GM12878 (cell line): ENCODE measurements at regions not wholly inside any gene's neighbourhood (a gene's known extent, or its start where the extent isn't known, plus 50 kb on each side); places are given as distances from the start of the nearest gene placed in this dataset.

Source experiments
- ATAC-seq: fragments of 200-7000 bp; cut with Tn5 transposase; 3 replicates; pipeline ENCODE4 v1.9.1; 2020; ENCODE audit warnings: mild to moderate bottlenecking, moderate library complexity
- BruUV-seq: library from RNA; stranded (reverse); fragments of 400-500 nt; replicated peaks from 2 replicates; lab custom pipeline; 2021; lab: Mats Ljungman, UMichigan
- CTCF ChIA-PET: fragments of 300-600 bp; sonication (Branson Sonifier 250); formaldehyde crosslinking; extraction: SDS; loops from one replicate; lab custom pipeline; 2021; ENCODE audit warnings: inconsistent platforms; lab: Yijun Ruan, JAX
- POLR2A ChIA-PET: fragments of 350-600 bp; formaldehyde crosslinking; extraction: SDS; loops from one replicate; lab custom pipeline; 2021; ENCODE audit warnings: inconsistent platforms; lab: Charles Lee
- RAD21 ChIA-PET: fragments of 300-600 bp; sonication (Branson Sonifier 250); formaldehyde crosslinking; loops from one replicate; lab custom pipeline; 2023; ENCODE audit warnings: antibody characterized with exemption; ENCODE audit not compliant: unreplicated experiment; lab: Charles Lee
- SMC1A ChIA-PET: fragments of 300-600 bp; sonication (Branson Sonifier 250); formaldehyde crosslinking; loops from one replicate; lab custom pipeline; 2023; ENCODE audit not compliant: unreplicated experiment, uncharacterized antibody; lab: Charles Lee
- DNase-seq: peaks from one replicate; pipeline ENCODE4 v3.0.0-alpha.2; 2011; ENCODE audit warnings: low read depth, low spot score
- FAIRE-seq: peaks from 3 replicates; lab custom pipeline; 2011; peaks lifted over from hg19 to GRCh38; lab: Jason Lieb, UNC
- H2AFZ ChIP-seq: 2 replicates; pipeline ENCODE4 v1.6.0; 2011; ENCODE audit warnings: low read depth, low read length, control low read depth; ENCODE audit not compliant: control insufficient read depth
- H3K27ac ChIP-seq: 2 replicates; pipeline ENCODE4 v1.5.1; 2011; ENCODE audit warnings: control low read depth; ENCODE audit not compliant: control insufficient read depth, insufficient read depth
- H3K27me3 ChIP-seq, 2 experiments: replicated peaks in 1 of 2; 2 replicates each; pipeline versions ENCODE4 v1.6.0 to v1.6.1; 2011; ENCODE audit warnings: low read length in 1 of 2; ENCODE audit not compliant: control insufficient read depth in 2 of 2, insufficient read depth in 2 of 2
- H3K36me3 ChIP-seq, 2 experiments: 2 replicates each; pipeline ENCODE4 v1.5.1; 2011; ENCODE audit warnings: low read length in 1 of 2; ENCODE audit not compliant: control insufficient read depth in 2 of 2, insufficient read depth in 2 of 2
- H3K4me1 ChIP-seq: 2 replicates; pipeline ENCODE4 v1.6.1; 2011; ENCODE audit warnings: mild to moderate bottlenecking, low read length, moderate library complexity, mixed read lengths; ENCODE audit not compliant: control insufficient read depth, insufficient read depth
- H3K4me2 ChIP-seq: 2 replicates; pipeline ENCODE4 v1.6.0; 2011; ENCODE audit warnings: control low read depth; ENCODE audit not compliant: control insufficient read depth, insufficient read depth
- H3K4me3 ChIP-seq: fragments of 200-600 bp; sonication (generic); 2 replicates; pipeline ENCODE4 v1.5.1; 2016
- H3K79me2 ChIP-seq: 2 replicates; pipeline ENCODE4 v1.6.0; 2011; ENCODE audit warnings: low read length; ENCODE audit not compliant: control insufficient read depth, insufficient read depth
- H3K9ac ChIP-seq: 2 replicates; pipeline ENCODE4 v1.8.0; 2011; ENCODE audit warnings: low read length, control low read depth, mixed read lengths; ENCODE audit not compliant: control insufficient read depth, insufficient read depth
- H3K9me3 ChIP-seq: replicated peaks from 3 replicates; pipeline ENCODE4 v1.5.1; 2011; ENCODE audit warnings: mild to moderate bottlenecking, low read length; ENCODE audit not compliant: control insufficient read depth, insufficient read depth
- H4K20me1 ChIP-seq: 2 replicates; pipeline ENCODE4 v1.6.0; 2011; ENCODE audit not compliant: control insufficient read depth, insufficient read depth
- CREB1 ChIP-seq: IDR thresholded peaks from 2 replicates; pipeline ENCODE4 v1.6.1; 2012; ENCODE audit warnings: low read depth, mild to moderate bottlenecking, inconsistent platforms
- EP300 ChIP-seq, 2 experiments: fragments of 150-350 bp in 1 of 2; IDR thresholded peaks; 2 replicates each; pipeline ENCODE4 v1.6.1; 2011 to 2012; ENCODE audit warnings: low read depth in 2 of 2, low read length in 2 of 2, borderline replicate concordance in 1 of 2, improper control_type of control experiment in 1 of 2, inconsistent platforms in 1 of 2; ENCODE audit not compliant: control insufficient read depth in 1 of 2
- HCFC1 ChIP-seq: fragments of 150-350 bp; IDR thresholded peaks from 2 replicates; pipeline ENCODE4 v1.6.1; 2014; ENCODE audit warnings: low read length
- HDAC2 ChIP-seq: fragments of 200-600 bp; sonication (generic); IDR thresholded peaks from 2 replicates; pipeline ENCODE4 v1.6.1; 2017
- MTA3 ChIP-seq: IDR thresholded peaks from 2 replicates; pipeline ENCODE4 v1.6.1; 2012; ENCODE audit warnings: low read length, inconsistent platforms, borderline replicate concordance
- MXI1 ChIP-seq: fragments of 150-350 bp; IDR thresholded peaks from 2 replicates; pipeline ENCODE4 v1.6.1; 2011; ENCODE audit warnings: low read depth, mild to moderate bottlenecking, inconsistent platforms, low read length, improper control_type of control experiment
- PAX5 ChIP-seq: IDR thresholded peaks from 2 replicates; pipeline ENCODE4 v1.6.1; 2011; ENCODE audit warnings: low read depth, low read length, borderline replicate concordance
- RELB ChIP-seq: fragments of 450-650 bp; IDR thresholded peaks from 2 replicates; pipeline ENCODE4 v1.6.1; 2017; ENCODE audit warnings: low read depth, mild to moderate bottlenecking, moderate library complexity
- RFX5 ChIP-seq: IDR thresholded peaks from 2 replicates; pipeline ENCODE4 v1.6.1; 2011; ENCODE audit warnings: low read depth, low read length, improper control_type of control experiment
- SMC3 ChIP-seq: IDR thresholded peaks from 2 replicates; pipeline ENCODE4 v1.6.1; 2011; ENCODE audit warnings: low read length, improper control_type of control experiment, borderline replicate concordance
- SUPT20H ChIP-seq: IDR thresholded peaks from 2 replicates; pipeline ENCODE4 v1.6.1; 2011; ENCODE audit warnings: low read depth, mild to moderate bottlenecking, low read length, moderate library complexity, borderline replicate concordance; ENCODE audit not compliant: control insufficient read depth
- ZBED1 ChIP-seq: IDR thresholded peaks from 2 replicates; pipeline ENCODE4 v1.6.1; 2016; ENCODE audit warnings: borderline replicate concordance
- in situ Hi-C: fragments of 300-500 bp; cut with MboI; formaldehyde crosslinking; loops from 9 replicates; pipeline ENCODE4 v1.14.3; 2018; ENCODE audit warnings: mixed read lengths
- intact Hi-C: fragments of 100-400 bp; cut with micrococcal nuclease; formaldehyde crosslinking; loops from one replicate; pipeline ENCODE4 v1.14.2; 2022; ENCODE audit not compliant: unreplicated experiment
- TF ChIP-seq, protein P1 (sequence below): IDR thresholded peaks from 2 replicates; pipeline ENCODE4 v1.6.1; 2011; ENCODE audit warnings: mild to moderate bottlenecking, low read depth, low read length, moderate library complexity; ENCODE audit not compliant: insufficient replicate concordance

DNA sequence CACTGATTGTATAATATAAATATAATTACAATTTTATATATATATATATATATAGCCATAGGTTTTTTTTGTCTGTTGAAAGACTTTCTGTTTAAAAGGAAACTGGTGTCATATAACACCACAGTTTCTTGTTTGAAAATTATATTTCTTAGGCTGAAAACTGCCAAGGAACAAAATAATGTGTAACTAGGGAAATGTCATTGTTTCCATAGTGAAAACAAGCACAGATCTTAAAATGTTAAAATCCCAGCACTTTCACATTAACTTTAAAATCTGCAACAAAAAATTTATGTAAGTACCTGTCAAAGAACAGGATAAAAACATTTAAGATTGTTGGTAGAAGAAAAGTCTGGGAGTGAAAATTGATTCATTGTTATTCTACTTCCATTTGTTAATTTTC, 104.2 kb downstream of the ATP6V1G3 start:
- no peaks in the 10 kb centered on the region for H4K20me1 ChIP-seq
- FAIRE-seq (no peak), ATAC-seq (no peak), DNase-seq (no peak)
- no TSS peak for BruUV-seq
- H3K36me3 ChIP-seq: no peaks in the 10 kb centered on the region
- no peak overlapping the region for H2AFZ ChIP-seq
- ChIA-PET CTCF (no interaction called here), RAD21 (no interaction called here), SMC1A (no interaction called here), POLR2A (no interaction called here)
- H3K9ac ChIP-seq: no peak overlapping the region
- no peaks in the 10 kb centered on the region for H3K9me3 ChIP-seq
- H3K79me2 ChIP-seq: no peaks in the 10 kb centered on the region
- intact Hi-C loops: no loop called here
- no peak overlapping the region for H3K27ac ChIP-seq
- H3K4me3 ChIP-seq: no peak overlapping the region
- no peak overlapping the region for H3K4me2 ChIP-seq
- no peaks in the 10 kb centered on the region for H3K27me3 ChIP-seq
- TF ChIP-seq RELB (no peak), ZBED1 (no peak), SUPT20H (no peak), SMC3 (no peak), MTA3 (no peak), RFX5 (no peak), EP300 (IDR thresholded peaks at IDR 0.05; ENCODE audit: borderline replicate concordance in 1 of 2, control insufficient read depth in 1 of 2, low read depth in 2 of 2, low read length in 2 of 2) (no peak), MXI1 (no peak), PAX5 (no peak), HDAC2 (no peak), CREB1 (no peak), HCFC1 (no peak)
- TF ChIP-seq, protein P1, sequence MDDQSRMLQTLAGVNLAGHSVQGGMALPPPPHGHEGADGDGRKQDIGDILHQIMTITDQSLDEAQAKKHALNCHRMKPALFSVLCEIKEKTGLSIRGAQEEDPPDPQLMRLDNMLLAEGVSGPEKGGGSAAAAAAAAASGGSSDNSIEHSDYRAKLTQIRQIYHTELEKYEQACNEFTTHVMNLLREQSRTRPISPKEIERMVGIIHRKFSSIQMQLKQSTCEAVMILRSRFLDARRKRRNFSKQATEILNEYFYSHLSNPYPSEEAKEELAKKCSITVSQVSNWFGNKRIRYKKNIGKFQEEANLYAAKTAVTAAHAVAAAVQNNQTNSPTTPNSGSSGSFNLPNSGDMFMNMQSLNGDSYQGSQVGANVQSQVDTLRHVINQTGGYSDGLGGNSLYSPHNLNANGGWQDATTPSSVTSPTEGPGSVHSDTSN: no peak
- H3K4me1 ChIP-seq: no peaks in the 10 kb centered on the region
- in situ Hi-C loops: no loop called here
